ENCODE measurements at regions not wholly inside any gene's neighbourhood (a gene's known extent, or its start where the extent isn't known, plus 50 kb on each side); places are given as distances from the start of the nearest gene placed in this dataset.

DNA sequence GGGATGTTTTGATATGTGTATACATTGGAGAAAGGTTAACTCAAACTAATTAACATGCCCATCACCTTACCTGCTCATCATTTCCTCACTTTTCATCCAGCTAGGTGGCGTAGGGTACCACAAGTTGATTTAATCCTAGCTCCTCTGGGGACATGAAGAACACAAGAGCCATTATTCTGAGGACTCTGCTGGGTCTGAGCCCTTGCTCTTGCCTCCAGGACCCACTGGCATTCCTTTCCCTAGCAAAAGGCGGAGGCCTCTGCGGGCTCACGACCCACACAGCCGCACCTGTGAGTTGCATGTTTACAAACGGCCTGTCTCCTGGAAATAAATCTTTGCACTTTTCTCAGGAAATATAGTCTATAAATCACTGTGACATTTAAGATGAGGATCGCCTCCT, 871.9 kb downstream of the TBC1D22A start:
- no peak for TF ChIP-seq POLR2A (IDR thresholded peaks at IDR 0.05)
- no peak for TF ChIP-seq CTCF (IDR thresholded peaks at IDR 0.05)
- TF ChIP-seq EP300 (IDR thresholded peaks at IDR 0.05): no peak

All from tibial nerve (tissue), 4 donors.